Esophagus muscularis mucosa (tissue), 4 donors: ENCODE measurements at regions not wholly inside any gene's neighbourhood (a gene's known extent, or its start where the extent isn't known, plus 50 kb on each side); places are given as distances from the start of the nearest gene placed in this dataset.

Experiments
- EP300 ChIP-seq: sonication (generic); formaldehyde crosslinking; IDR thresholded peaks from one replicate; pipeline ENCODE4 v1.6.1; 2017; ENCODE audit warnings: antibody characterized with exemption
- POLR2A ChIP-seq: fragments of 450-650 bp; IDR thresholded peaks from one replicate; pipeline ENCODE4 v1.6.1; 2017; ENCODE audit warnings: antibody characterized with exemption, moderate library complexity, mild to moderate bottlenecking, low read depth
- POLR2AphosphoS5 ChIP-seq, 2 donors: sonication (generic); formaldehyde crosslinking; IDR thresholded peaks; one replicate each; pipeline ENCODE4 v1.6.1; 2017; ENCODE audit warnings: antibody characterized with exemption in 2 of 2
- TF ChIP-seq, protein P1 (sequence below), 3 experiments: fragments of 200-600 bp in 2 of 3; fragments of 450-650 bp in 1 of 3; sonication (generic) in 2 of 3; IDR thresholded peaks; one replicate each; pipeline ENCODE4 v1.5.1; 2017 to 2019; ENCODE audit warnings: antibody characterized with exemption in 3 of 3, mild to moderate bottlenecking in 2 of 3, moderate library complexity in 1 of 3

DNA sequence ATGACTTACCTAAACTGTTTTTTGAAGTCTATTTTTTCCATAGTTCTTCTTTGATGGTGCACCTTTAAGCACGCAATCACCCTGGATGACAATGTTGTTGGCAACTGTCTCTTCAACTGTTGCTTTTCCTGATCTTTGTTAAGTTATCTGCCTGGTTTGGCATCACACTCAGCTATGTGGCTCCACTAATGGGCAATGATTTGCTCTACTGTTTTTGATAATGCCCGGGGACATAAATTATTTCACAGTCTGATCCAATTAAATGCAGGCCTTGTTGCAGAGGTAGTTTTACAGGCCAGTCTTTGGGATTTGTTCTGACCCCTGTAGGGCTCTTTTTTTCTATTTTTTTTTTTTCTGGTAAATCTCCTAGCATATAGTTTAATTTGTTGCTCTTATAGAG is 436.3 kb downstream of the ZNF385D start:
- TF ChIP-seq, protein P1, sequence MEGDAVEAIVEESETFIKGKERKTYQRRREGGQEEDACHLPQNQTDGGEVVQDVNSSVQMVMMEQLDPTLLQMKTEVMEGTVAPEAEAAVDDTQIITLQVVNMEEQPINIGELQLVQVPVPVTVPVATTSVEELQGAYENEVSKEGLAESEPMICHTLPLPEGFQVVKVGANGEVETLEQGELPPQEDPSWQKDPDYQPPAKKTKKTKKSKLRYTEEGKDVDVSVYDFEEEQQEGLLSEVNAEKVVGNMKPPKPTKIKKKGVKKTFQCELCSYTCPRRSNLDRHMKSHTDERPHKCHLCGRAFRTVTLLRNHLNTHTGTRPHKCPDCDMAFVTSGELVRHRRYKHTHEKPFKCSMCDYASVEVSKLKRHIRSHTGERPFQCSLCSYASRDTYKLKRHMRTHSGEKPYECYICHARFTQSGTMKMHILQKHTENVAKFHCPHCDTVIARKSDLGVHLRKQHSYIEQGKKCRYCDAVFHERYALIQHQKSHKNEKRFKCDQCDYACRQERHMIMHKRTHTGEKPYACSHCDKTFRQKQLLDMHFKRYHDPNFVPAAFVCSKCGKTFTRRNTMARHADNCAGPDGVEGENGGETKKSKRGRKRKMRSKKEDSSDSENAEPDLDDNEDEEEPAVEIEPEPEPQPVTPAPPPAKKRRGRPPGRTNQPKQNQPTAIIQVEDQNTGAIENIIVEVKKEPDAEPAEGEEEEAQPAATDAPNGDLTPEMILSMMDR (IDR thresholded peaks at IDR 0.05) = no peak
- TF ChIP-seq POLR2AphosphoS5 (IDR thresholded peaks at IDR 0.05) = no peak
- no peak for TF ChIP-seq EP300
- TF ChIP-seq POLR2A = no peak
